Stimulated activated CD4-positive, alpha-beta T cell treated with anti-CD3 and anti-CD28 coated beads, Interleukin-1b, Interleukin-23, amount 100 ng/mL, for 4 hours (primary cell): ENCODE measurements at regions not wholly inside any gene's neighbourhood (a gene's known extent, or its start where the extent isn't known, plus 50 kb on each side); places are given as distances from the start of the nearest gene placed in this dataset.

Experiments
- DNase-seq, 2 donors: peaks; one replicate each; pipeline ENCODE4 v3.0.0-alpha.2; 2020; ENCODE audit warnings: low read depth in 2 of 2

DNA sequence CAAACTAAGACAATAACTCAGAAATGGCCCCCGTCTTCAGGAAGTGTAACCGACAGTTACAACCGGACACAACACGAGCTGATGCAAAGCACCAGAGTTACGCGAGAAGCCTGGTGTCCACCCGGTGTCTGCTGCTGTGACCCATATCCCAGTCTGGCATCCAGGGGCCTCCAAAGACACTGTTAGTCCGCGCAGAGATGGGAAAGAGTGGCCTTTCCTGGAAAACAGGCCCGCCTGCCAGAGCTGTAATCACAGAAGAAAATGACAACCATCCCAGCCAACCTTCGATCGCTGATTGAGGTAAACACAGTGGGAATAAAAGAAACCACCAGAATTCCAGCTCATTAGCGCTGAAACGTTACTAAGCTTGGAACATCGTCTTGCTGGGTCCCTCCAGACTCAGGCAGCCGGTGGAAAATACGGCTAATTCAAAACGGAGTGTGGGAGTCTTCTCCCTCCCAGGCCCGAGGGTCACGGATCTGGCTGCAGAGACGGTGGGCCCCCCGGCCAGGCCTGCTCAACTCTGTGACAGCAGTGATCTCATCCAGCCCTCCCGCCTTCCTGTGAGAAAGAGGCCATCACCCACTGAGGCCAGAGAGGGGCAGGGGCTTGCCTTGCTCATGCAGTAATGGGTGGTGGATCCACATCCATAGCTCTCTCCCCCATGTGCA lies 273.9 kb upstream of the RTL1 start:
- DNase-seq, result no peak

- no peak for DNase-seq
Measured at GRCh38 chr14:101178184-101179072, 274.9 kb upstream of the RTL1 start.

GRCh38 chr14:101179691-101180211 lies 276.2 kb upstream of the RTL1 start:
- no peak for DNase-seq

GRCh38 chr14:101181446-101182313 lies 278.2 kb upstream of the RTL1 start:
- no peak for DNase-seq

DNA sequence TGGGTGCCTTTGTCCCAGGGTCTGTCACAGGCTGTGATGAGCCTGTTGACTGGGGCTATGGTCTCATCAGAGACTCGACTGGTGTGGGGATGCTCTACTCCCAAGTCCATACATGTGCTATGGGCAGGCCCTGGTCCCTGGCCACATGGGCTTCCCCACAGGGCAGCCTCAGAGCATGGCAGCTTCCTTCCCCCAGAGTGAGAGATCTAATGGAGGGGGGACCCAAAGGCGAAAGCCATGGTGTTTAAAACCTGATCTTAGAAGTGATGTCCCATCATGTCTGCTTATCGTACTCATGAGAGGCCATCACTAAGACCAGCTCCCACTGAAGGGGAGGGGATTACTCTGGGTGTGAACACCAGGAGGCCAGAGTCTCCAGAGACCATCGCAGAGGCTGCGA lies 279.0 kb upstream of the RTL1 start:
- no peak for DNase-seq

- DNase-seq, result no peak
Measured at GRCh38 chr14:101183376-101184103, 280.0 kb upstream of the RTL1 start.

DNA sequence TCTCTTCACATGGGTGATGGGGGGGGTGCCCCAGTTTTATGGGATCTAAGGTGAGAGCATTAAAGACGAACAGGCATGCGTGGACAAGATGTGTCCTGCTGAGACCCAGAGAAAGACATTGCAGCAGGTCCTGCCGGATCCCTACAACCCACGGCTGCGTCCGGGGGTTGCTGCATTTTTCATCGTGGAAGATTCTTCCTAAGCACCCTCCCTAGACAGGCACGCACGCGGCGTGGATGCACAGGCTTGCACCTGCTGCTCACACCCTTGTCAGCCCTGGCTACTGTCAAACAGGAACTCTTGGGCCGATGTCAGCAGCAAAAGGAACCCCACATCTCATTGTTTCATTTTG lies 280.6 kb upstream of the RTL1 start:
- DNase-seq, result no peak

DNA sequence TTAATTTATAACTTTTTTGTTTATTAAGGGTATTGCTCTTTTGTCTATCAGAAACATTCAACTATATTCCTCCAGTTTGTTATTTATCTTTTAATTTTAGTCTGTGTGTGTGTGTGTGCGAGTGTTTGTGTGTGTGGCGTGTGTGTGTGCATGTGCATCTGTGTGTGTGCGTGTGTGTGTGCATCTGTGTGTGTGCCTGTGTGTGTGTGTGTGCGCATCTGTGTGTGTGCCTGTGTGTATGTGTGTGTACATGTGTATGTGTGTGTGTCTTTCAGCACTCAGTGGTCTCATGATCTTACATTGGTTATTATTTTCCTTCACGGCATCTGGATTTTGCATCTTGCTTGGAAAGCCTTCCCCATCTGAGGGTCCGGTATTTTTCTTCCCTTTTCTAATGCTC lies 281.1 kb upstream of the RTL1 start:
- DNase-seq, result no peak

- DNase-seq, result no peak
Measured at GRCh38 chr14:101185073-101185835, 281.7 kb upstream of the RTL1 start.

GRCh38 chr14:101185946-101186345 lies 282.4 kb upstream of the RTL1 start:
- no peak for DNase-seq

- no peak for DNase-seq
Measured at GRCh38 chr14:101186544-101186943, 283.0 kb upstream of the RTL1 start.

DNA sequence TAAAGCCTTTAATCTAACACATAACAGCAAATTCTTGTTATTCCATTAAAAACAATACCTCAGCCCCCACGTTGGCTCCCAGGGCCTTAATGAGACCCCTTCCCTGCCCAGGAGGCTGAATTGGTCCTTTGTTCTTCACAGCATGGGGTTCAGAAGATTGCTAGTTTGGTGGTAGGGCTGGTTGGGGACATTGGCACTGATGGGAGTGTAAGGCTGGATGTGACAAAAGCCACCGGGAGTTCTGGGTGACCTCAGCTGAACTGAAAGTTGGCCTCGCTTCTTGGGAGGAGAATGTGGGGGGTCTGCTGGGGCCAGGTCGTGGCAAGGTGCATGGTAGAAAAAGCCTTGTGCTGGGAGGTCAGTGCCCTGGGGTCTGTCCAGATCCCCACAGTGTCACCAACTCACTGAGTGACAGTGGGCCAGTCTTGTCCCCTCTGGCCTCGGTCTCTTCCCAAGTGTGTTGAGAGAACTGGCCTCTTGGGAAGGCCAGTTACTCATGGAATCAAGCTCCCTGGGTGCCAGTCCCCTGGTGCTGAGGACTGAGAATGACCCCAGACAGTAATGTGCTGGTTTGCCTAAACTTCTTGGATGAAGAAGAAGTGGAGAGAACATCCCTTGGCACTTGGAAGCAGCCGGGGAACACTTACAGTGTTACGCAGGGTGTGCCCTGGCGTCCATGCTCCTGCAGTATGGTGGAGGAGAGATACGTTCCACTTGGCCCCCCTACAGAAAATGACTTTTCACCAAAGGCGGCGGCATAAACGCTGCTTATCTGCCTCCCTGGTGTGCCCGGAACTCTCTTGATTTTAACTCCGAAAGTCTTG lies 283.7 kb upstream of the RTL1 start:
- no peak for DNase-seq

- no peak for DNase-seq
Measured at GRCh38 chr14:101187816-101188570, 284.5 kb upstream of the RTL1 start.

DNA sequence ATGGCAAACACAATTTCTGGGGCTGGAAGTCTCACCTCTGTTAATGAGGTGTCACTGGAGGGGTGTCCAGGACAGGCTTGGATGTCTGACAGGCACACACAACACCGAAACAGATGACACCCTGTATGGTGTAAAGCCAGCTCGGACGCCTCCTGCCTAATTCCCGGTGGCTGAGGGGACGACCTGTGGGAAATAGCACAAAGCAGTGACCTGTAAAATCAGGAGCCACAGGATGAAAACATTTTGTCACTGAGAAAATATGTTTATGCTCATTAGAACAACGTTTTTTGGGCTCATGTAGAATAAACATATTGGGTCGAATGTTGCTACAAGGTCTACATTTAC lies 285.0 kb upstream of the RTL1 start:
- DNase-seq, result no peak

- DNase-seq, result no peak
Measured at GRCh38 chr14:101189266-101189665, 285.7 kb upstream of the RTL1 start.

DNA sequence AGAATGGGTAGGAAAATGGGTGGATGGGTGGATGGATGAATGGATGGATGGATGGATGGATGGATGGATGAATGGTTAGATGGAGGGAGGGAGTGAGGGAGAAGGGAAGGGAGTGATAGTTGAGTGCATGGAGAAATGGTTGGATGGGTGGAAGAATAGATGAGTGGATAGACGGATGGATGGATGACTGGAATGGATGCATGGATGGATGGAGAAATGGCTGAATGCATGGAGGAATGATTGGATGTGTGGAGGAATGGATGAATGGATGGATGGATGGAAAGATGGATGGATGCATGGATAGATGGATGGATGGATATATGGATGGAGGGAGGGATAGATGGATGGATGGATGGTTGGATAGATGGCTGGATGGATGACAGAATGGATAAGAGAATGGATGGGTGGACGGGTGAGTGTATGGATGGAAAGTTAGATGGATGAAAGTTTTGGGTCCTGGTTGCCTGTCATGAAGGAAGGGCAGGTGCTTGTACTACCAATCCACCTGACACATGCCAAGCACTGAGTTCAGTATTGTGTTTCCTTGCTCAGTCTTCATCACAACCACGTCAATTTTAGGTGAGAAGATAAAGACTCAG lies 286.5 kb upstream of the RTL1 start:
- no peak for DNase-seq

DNA sequence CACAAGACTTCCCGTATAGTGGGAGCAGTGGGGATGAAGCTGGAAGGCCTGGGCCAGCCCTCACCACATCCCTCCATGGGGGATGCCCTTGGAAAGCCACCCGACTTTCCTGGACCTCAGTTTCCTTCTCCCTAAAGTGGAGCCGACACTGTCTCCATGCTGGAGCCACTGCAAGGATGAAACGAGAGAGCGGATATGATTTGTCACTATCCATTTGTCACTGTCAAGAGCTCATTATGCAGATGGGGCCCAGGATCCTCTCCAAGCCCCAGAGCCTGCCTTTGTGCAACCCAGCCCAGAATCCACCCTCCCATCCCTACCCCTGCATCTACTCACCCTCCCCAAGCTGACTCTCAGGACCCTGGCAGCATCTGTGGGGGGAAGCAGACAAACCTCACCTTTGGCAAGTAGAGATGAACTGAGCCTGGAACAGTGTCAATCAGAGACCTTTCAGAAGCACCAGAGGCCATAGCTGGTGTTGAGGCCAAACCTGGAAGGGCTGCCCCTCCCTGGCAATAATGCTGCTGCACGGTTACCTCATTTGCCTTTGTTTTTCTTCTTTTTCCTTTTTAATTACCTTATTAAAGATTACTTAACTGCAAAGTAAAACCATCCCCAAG lies 287.7 kb upstream of the RTL1 start:
- no peak for DNase-seq
